ENCODE measurements at regions not wholly inside any gene's neighbourhood (a gene's known extent, or its start where the extent isn't known, plus 50 kb on each side); places are given as distances from the start of the nearest gene placed in this dataset.

GRCh38 chr7:133185512-133185911, 67.4 kb upstream of the EXOC4 start:
- no peaks in the 10 kb centered on the region for H3K4me1 ChIP-seq (ENCODE audit: control insufficient read depth in 2 of 2, insufficient read depth in 1 of 2, low read depth in 1 of 2, low read length in 2 of 2)
- no CpG with 5 or more reads among the region's 1 CpG for WGBS, 2 donors (ENCODE audit: extremely low coverage in 2 of 2, insufficient read length in 2 of 2, insufficient replicate concordance in 1 of 2)

GRCh38 chr7:133186060-133186459, 66.8 kb upstream of the EXOC4 start:
- Histone ChIP-seq H3K18ac (ENCODE audit: low read length) (no peak overlapping the region), H3K4me3 (ENCODE audit: low read length in 2 of 2) (no peak overlapping the region), H2BK12ac (ENCODE audit: low read length) (no peak overlapping the region), H3K36me3 (replicated peaks in 1 of 2; ENCODE audit: control insufficient read depth in 2 of 2, insufficient read depth in 2 of 2, low read length in 2 of 2) (no peaks in the 10 kb centered on the region), H2BK120ac (ENCODE audit: low read depth, low read length) (no peak overlapping the region), H3K9ac (ENCODE audit: low read depth, low read length, poor library complexity) (no peak overlapping the region), H3K79me1 (ENCODE audit: low read depth, low read length) (no peaks in the 10 kb centered on the region), H4K91ac (ENCODE audit: low read depth, low read length, poor library complexity) (no peak overlapping the region), H3K4ac (ENCODE audit: low read length) (no peak overlapping the region), H4K8ac (ENCODE audit: low read depth, low read length) (no peak overlapping the region), H3K14ac (ENCODE audit: low read length) (no peak overlapping the region), H3K4me2 (ENCODE audit: insufficient read depth, low read length, poor library complexity, severe bottlenecking) (no peak overlapping the region), H2AFZ (ENCODE audit: low read length) (no peak overlapping the region), H3K27ac (replicated peaks; ENCODE audit: low read length) (no peak overlapping the region), H3K9me3 (replicated peaks in 1 of 2; ENCODE audit: control insufficient read depth in 2 of 2, insufficient read depth in 1 of 2, low read depth in 1 of 2, low read length in 2 of 2) (no peaks in the 10 kb centered on the region), H2BK15ac (ENCODE audit: low read length) (no peak overlapping the region), H3K27me3 (ENCODE audit: control insufficient read depth in 3 of 3, insufficient read depth in 3 of 3, low read depth in 1 of 3, low read length in 3 of 3) (no peaks in the 10 kb centered on the region), H2BK5ac (ENCODE audit: low read length) (no peak overlapping the region), H3K23ac (ENCODE audit: low read depth, low read length, poor library complexity) (no peak overlapping the region), H3K4me1 (ENCODE audit: control insufficient read depth in 2 of 2, insufficient read depth in 1 of 2, low read depth in 1 of 2, low read length in 2 of 2) (no peaks in the 10 kb centered on the region), H2AK5ac (ENCODE audit: low read depth, low read length) (no peak overlapping the region)
- WGBS, 2 donors (ENCODE audit: extremely low coverage in 2 of 2, insufficient read length in 2 of 2, insufficient replicate concordance in 1 of 2) = no CpG with 5 or more reads among the region's 1 CpG
- no peak for DNase-seq (ENCODE audit: low spot score)

More at GRCh38 chr7:133185512-133185911, 67.4 kb upstream of the EXOC4 start:
- H3K4ac ChIP-seq (ENCODE audit: low read length) = no peak overlapping the region
- H3K27ac ChIP-seq (replicated peaks; ENCODE audit: low read length) = no peak overlapping the region
- no peak overlapping the region for H2BK15ac ChIP-seq (ENCODE audit: low read length)
- H3K79me1 ChIP-seq (ENCODE audit: low read depth, low read length) = no peaks in the 10 kb centered on the region
- H2BK12ac ChIP-seq (ENCODE audit: low read length) = no peak overlapping the region
- H4K91ac ChIP-seq (ENCODE audit: low read depth, low read length, poor library complexity) = no peak overlapping the region
- H3K14ac ChIP-seq (ENCODE audit: low read length) = no peak overlapping the region
- H3K27me3 ChIP-seq (ENCODE audit: control insufficient read depth in 3 of 3, insufficient read depth in 3 of 3, low read depth in 1 of 3, low read length in 3 of 3) = no peaks in the 10 kb centered on the region
- H3K4me2 ChIP-seq (ENCODE audit: insufficient read depth, low read length, poor library complexity, severe bottlenecking) = no peak overlapping the region
- no peaks in the 10 kb centered on the region for H3K36me3 ChIP-seq (replicated peaks in 1 of 2; ENCODE audit: control insufficient read depth in 2 of 2, insufficient read depth in 2 of 2, low read length in 2 of 2)
- no peak overlapping the region for H3K23ac ChIP-seq (ENCODE audit: low read depth, low read length, poor library complexity)
- H3K4me3 ChIP-seq (ENCODE audit: low read length in 2 of 2) = no peak overlapping the region
- no peak overlapping the region for H2AFZ ChIP-seq (ENCODE audit: low read length)
- no peak overlapping the region for H2AK5ac ChIP-seq (ENCODE audit: low read depth, low read length)
- no peak overlapping the region for H3K9ac ChIP-seq (ENCODE audit: low read depth, low read length, poor library complexity)
- H4K8ac ChIP-seq (ENCODE audit: low read depth, low read length) = no peak overlapping the region
- no peak for DNase-seq (ENCODE audit: low spot score)
- no peak overlapping the region for H3K18ac ChIP-seq (ENCODE audit: low read length)
- no peaks in the 10 kb centered on the region for H3K9me3 ChIP-seq (replicated peaks in 1 of 2; ENCODE audit: control insufficient read depth in 2 of 2, insufficient read depth in 1 of 2, low read depth in 1 of 2, low read length in 2 of 2)
- no peak overlapping the region for H2BK120ac ChIP-seq (ENCODE audit: low read depth, low read length)
- no peak overlapping the region for H2BK5ac ChIP-seq (ENCODE audit: low read length)

- H4K8ac ChIP-seq (ENCODE audit: low read depth, low read length) = no peak overlapping the region
- no peak overlapping the region for H2AK5ac ChIP-seq (ENCODE audit: low read depth, low read length)
- H3K18ac ChIP-seq (ENCODE audit: low read length) = no peak overlapping the region
- H2BK12ac ChIP-seq (ENCODE audit: low read length) = no peak overlapping the region
- no peak overlapping the region for H3K27ac ChIP-seq (replicated peaks; ENCODE audit: low read length)
- no peaks in the 10 kb centered on the region for H3K79me1 ChIP-seq (ENCODE audit: low read depth, low read length)
- no peak overlapping the region for H2BK5ac ChIP-seq (ENCODE audit: low read length)
- H3K4me3 ChIP-seq (ENCODE audit: low read length in 2 of 2) = no peak overlapping the region
- H3K14ac ChIP-seq (ENCODE audit: low read length) = no peak overlapping the region
- no CpG with 5 or more reads among the region's 2 CpGs for WGBS, 2 donors (ENCODE audit: extremely low coverage in 2 of 2, insufficient read length in 2 of 2, insufficient replicate concordance in 1 of 2)
- H3K27me3 ChIP-seq (ENCODE audit: control insufficient read depth in 3 of 3, insufficient read depth in 3 of 3, low read depth in 1 of 3, low read length in 3 of 3) = no peaks in the 10 kb centered on the region
- no peak for DNase-seq (ENCODE audit: low spot score)
- H2BK120ac ChIP-seq (ENCODE audit: low read depth, low read length) = no peak overlapping the region
- H3K23ac ChIP-seq (ENCODE audit: low read depth, low read length, poor library complexity) = no peak overlapping the region
- H4K91ac ChIP-seq (ENCODE audit: low read depth, low read length, poor library complexity) = no peak overlapping the region
- no peaks in the 10 kb centered on the region for H3K4me1 ChIP-seq (ENCODE audit: control insufficient read depth in 2 of 2, insufficient read depth in 1 of 2, low read depth in 1 of 2, low read length in 2 of 2)
- H3K4ac ChIP-seq (ENCODE audit: low read length) = no peak overlapping the region
- H3K9ac ChIP-seq (ENCODE audit: low read depth, low read length, poor library complexity) = no peak overlapping the region
- no peaks in the 10 kb centered on the region for H3K36me3 ChIP-seq (replicated peaks in 1 of 2; ENCODE audit: control insufficient read depth in 2 of 2, insufficient read depth in 2 of 2, low read length in 2 of 2)
- H3K9me3 ChIP-seq (replicated peaks in 1 of 2; ENCODE audit: control insufficient read depth in 2 of 2, insufficient read depth in 1 of 2, low read depth in 1 of 2, low read length in 2 of 2) = no peaks in the 10 kb centered on the region
- no peak overlapping the region for H2BK15ac ChIP-seq (ENCODE audit: low read length)
- no peak overlapping the region for H3K4me2 ChIP-seq (ENCODE audit: insufficient read depth, low read length, poor library complexity, severe bottlenecking)
- no peak overlapping the region for H2AFZ ChIP-seq (ENCODE audit: low read length)
Measured at GRCh38 chr7:133190172-133190528, 62.7 kb upstream of the EXOC4 start.

GRCh38 chr7:133190650-133191049, 62.2 kb upstream of the EXOC4 start:
- H3K4ac ChIP-seq (ENCODE audit: low read length) = no peak overlapping the region
- no peak for DNase-seq (ENCODE audit: low spot score)
- no peak overlapping the region for H2AK5ac ChIP-seq (ENCODE audit: low read depth, low read length)
- no peak overlapping the region for H2BK120ac ChIP-seq (ENCODE audit: low read depth, low read length)
- no peak overlapping the region for H3K14ac ChIP-seq (ENCODE audit: low read length)
- WGBS, 2 donors (ENCODE audit: extremely low coverage in 2 of 2, insufficient read length in 2 of 2, insufficient replicate concordance in 1 of 2) = no CpG with 5 or more reads among the region's 1 CpG
- H2BK12ac ChIP-seq (ENCODE audit: low read length) = no peak overlapping the region
- no peak overlapping the region for H4K8ac ChIP-seq (ENCODE audit: low read depth, low read length)
- no peak overlapping the region for H2BK15ac ChIP-seq (ENCODE audit: low read length)
- H3K36me3 ChIP-seq (replicated peaks in 1 of 2; ENCODE audit: control insufficient read depth in 2 of 2, insufficient read depth in 2 of 2, low read length in 2 of 2) = no peaks in the 10 kb centered on the region
- H2AFZ ChIP-seq (ENCODE audit: low read length) = no peak overlapping the region
- no peak overlapping the region for H2BK5ac ChIP-seq (ENCODE audit: low read length)
- H3K4me1 ChIP-seq (ENCODE audit: control insufficient read depth in 2 of 2, insufficient read depth in 1 of 2, low read depth in 1 of 2, low read length in 2 of 2) = no peaks in the 10 kb centered on the region
- H3K27me3 ChIP-seq (ENCODE audit: control insufficient read depth in 3 of 3, insufficient read depth in 3 of 3, low read depth in 1 of 3, low read length in 3 of 3) = no peaks in the 10 kb centered on the region
- no peak overlapping the region for H3K23ac ChIP-seq (ENCODE audit: low read depth, low read length, poor library complexity)
- H3K79me1 ChIP-seq (ENCODE audit: low read depth, low read length) = no peaks in the 10 kb centered on the region
- H4K91ac ChIP-seq (ENCODE audit: low read depth, low read length, poor library complexity) = no peak overlapping the region
- H3K18ac ChIP-seq (ENCODE audit: low read length) = no peak overlapping the region
- no peak overlapping the region for H3K4me2 ChIP-seq (ENCODE audit: insufficient read depth, low read length, poor library complexity, severe bottlenecking)
- H3K27ac ChIP-seq (replicated peaks; ENCODE audit: low read length) = no peak overlapping the region
- no peaks in the 10 kb centered on the region for H3K9me3 ChIP-seq (replicated peaks in 1 of 2; ENCODE audit: control insufficient read depth in 2 of 2, insufficient read depth in 1 of 2, low read depth in 1 of 2, low read length in 2 of 2)
- H3K4me3 ChIP-seq (ENCODE audit: low read length in 2 of 2) = no peak overlapping the region
- H3K9ac ChIP-seq (ENCODE audit: low read depth, low read length, poor library complexity) = no peak overlapping the region

Data from neuronal stem cell (in vitro differentiated cells).